Osteocyte (in vitro differentiated cells): ENCODE measurements at regions not wholly inside any gene's neighbourhood (a gene's known extent, or its start where the extent isn't known, plus 50 kb on each side); places are given as distances from the start of the nearest gene placed in this dataset.

Experiments used
- DNase-seq: peaks from one replicate; pipeline ENCODE4 v3.0.0; 2021; ENCODE audit warnings: mixed read lengths; ENCODE audit not compliant: unreplicated experiment; ENCODE audit errors: extremely low spot score
- H3K27ac Mint-ChIP-seq: one replicate; pipeline ENCODE4 v1.8.0; 2021; ENCODE audit warnings: mild to moderate bottlenecking, mixed read lengths; ENCODE audit not compliant: unreplicated experiment
- H3K27me3 Mint-ChIP-seq: one replicate; pipeline ENCODE4 v1.8.0; 2021; ENCODE audit warnings: mixed read lengths; ENCODE audit not compliant: unreplicated experiment
- H3K36me3 Mint-ChIP-seq: one replicate; pipeline ENCODE4 v1.8.0; 2021; ENCODE audit warnings: mixed read lengths; ENCODE audit not compliant: unreplicated experiment
- H3K4me1 Mint-ChIP-seq: one replicate; pipeline ENCODE4 v1.8.0; 2021; ENCODE audit warnings: mixed read lengths; ENCODE audit not compliant: unreplicated experiment
- H3K4me3 Mint-ChIP-seq: one replicate; pipeline ENCODE4 v1.8.0; 2021; ENCODE audit warnings: mild to moderate bottlenecking, moderate library complexity, mixed read lengths; ENCODE audit not compliant: unreplicated experiment
- H3K9me3 Mint-ChIP-seq: one replicate; pipeline ENCODE4 v1.8.0; 2021; ENCODE audit warnings: mixed read lengths; ENCODE audit not compliant: unreplicated experiment
- CTCF ChIP-seq: fragments of 200-600 bp; sonication (generic); IDR thresholded peaks from 2 replicates; pipeline ENCODE4 v1.5.0; 2021; ENCODE audit warnings: antibody characterized with exemption, mild to moderate bottlenecking, moderate library complexity

- DNase-seq = no peak
- Mint-ChIP-seq H3K36me3 (no peaks in the 10 kb centered on the region), H3K4me3 (no peak overlapping the region), H3K9me3 (peaks cover under 1% of the 10 kb centered on the region), H3K27me3 (peaks cover 2% of the 10 kb centered on the region), H3K27ac (no peak overlapping the region), H3K4me1 (peaks cover 3% of the 10 kb centered on the region)
- no peak for TF ChIP-seq CTCF
Measured at GRCh38 chr1:221992427-221992826, 250.5 kb upstream of the DUSP10 start.

GRCh38 chr1:221991221-221991620, 249.3 kb upstream of the DUSP10 start:
- Mint-ChIP-seq H3K27me3 (peaks cover 2% of the 10 kb centered on the region), H3K27ac (no peak overlapping the region), H3K36me3 (no peaks in the 10 kb centered on the region), H3K4me1 (peaks cover 7% of the 10 kb centered on the region), H3K9me3 (peaks cover 8% of the 10 kb centered on the region), H3K4me3 (no peak overlapping the region)
- DNase-seq = no peak
- no peak for TF ChIP-seq CTCF

- Mint-ChIP-seq H3K4me3 (no peak overlapping the region), H3K27me3 (peaks cover 2% of the 10 kb centered on the region), H3K4me1 (peaks cover 7% of the 10 kb centered on the region), H3K9me3 (peaks cover 8% of the 10 kb centered on the region), H3K27ac (no peak overlapping the region), H3K36me3 (no peaks in the 10 kb centered on the region)
- DNase-seq = no peak
- TF ChIP-seq CTCF = no peak
Measured at GRCh38 chr1:221989741-221990140, 247.9 kb upstream of the DUSP10 start.

- Mint-ChIP-seq H3K4me3 (no peak overlapping the region), H3K27me3 (peaks cover 3% of the 10 kb centered on the region), H3K36me3 (no peaks in the 10 kb centered on the region), H3K9me3 (peaks cover 8% of the 10 kb centered on the region), H3K4me1 (peaks cover 7% of the 10 kb centered on the region), H3K27ac (no peak overlapping the region)
- no peak for TF ChIP-seq CTCF
- DNase-seq = no peak
Measured at GRCh38 chr1:221988829-221989228, 246.9 kb upstream of the DUSP10 start.

- TF ChIP-seq CTCF = no peak
- peaks cover 10% of the 10 kb centered on the region for H3K27me3 Mint-ChIP-seq
- no peaks in the 10 kb centered on the region for H3K36me3 Mint-ChIP-seq
- peaks cover 7% of the 10 kb centered on the region for H3K4me1 Mint-ChIP-seq
- H3K4me3 Mint-ChIP-seq = no peak overlapping the region
- peaks cover 8% of the 10 kb centered on the region for H3K9me3 Mint-ChIP-seq
- DNase-seq = no peak
- no peak overlapping the region for H3K27ac Mint-ChIP-seq
Measured at GRCh38 chr1:221987860-221988520, 246.1 kb upstream of the DUSP10 start.
